ENCODE measurements at regions not wholly inside any gene's neighbourhood (a gene's known extent, or its start where the extent isn't known, plus 50 kb on each side); places are given as distances from the start of the nearest gene placed in this dataset.

DNA sequence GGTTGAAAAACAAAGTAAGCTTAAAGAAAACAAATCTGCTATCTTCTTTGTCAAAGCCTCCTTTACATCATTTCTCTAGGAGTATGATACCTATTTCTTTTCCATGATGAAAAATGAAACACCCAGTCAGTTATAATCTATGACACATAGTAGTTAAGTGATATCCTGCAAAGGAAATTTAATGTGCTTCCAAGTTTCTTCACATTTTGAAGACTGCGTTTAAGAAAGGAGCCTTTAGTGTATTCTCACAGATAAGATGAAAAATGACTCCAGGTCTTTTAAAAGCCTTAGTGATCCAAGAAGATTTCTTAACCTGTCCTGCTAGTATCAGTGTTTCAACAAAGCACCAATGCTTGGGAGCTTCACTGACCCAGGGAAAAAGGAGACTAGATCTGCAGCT is 356.7 kb downstream of the CCDC85A start:
- TF ChIP-seq, protein P1, sequence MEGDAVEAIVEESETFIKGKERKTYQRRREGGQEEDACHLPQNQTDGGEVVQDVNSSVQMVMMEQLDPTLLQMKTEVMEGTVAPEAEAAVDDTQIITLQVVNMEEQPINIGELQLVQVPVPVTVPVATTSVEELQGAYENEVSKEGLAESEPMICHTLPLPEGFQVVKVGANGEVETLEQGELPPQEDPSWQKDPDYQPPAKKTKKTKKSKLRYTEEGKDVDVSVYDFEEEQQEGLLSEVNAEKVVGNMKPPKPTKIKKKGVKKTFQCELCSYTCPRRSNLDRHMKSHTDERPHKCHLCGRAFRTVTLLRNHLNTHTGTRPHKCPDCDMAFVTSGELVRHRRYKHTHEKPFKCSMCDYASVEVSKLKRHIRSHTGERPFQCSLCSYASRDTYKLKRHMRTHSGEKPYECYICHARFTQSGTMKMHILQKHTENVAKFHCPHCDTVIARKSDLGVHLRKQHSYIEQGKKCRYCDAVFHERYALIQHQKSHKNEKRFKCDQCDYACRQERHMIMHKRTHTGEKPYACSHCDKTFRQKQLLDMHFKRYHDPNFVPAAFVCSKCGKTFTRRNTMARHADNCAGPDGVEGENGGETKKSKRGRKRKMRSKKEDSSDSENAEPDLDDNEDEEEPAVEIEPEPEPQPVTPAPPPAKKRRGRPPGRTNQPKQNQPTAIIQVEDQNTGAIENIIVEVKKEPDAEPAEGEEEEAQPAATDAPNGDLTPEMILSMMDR (IDR thresholded peaks at IDR 0.05; ENCODE audit: control insufficient read depth, insufficient read depth, low read depth, low read length, missing control alignments): no peak
- no peak overlapping the region for H3K4me3 ChIP-seq (ENCODE audit: control insufficient read depth, low read depth, low read length)
- no peak for DNase-seq (ENCODE audit: low read depth)

GRCh38 chr2:56540916-56541315 is 357.1 kb downstream of the CCDC85A start:
- no peak overlapping the region for H3K4me3 ChIP-seq (ENCODE audit: control insufficient read depth, low read depth, low read length)
- no peak for DNase-seq (ENCODE audit: low read depth)
- TF ChIP-seq, protein P1 (IDR thresholded peaks at IDR 0.05; ENCODE audit: control insufficient read depth, insufficient read depth, low read depth, low read length, missing control alignments): no peak

- TF ChIP-seq, protein P1 (IDR thresholded peaks at IDR 0.05; ENCODE audit: control insufficient read depth, insufficient read depth, low read depth, low read length, missing control alignments): no peak
- DNase-seq (ENCODE audit: low read depth): no peak
- H3K4me3 ChIP-seq (ENCODE audit: control insufficient read depth, low read depth, low read length): no peak overlapping the region
Observed at GRCh38 chr2:56542213-56542612, 358.4 kb downstream of the CCDC85A start.

DNA sequence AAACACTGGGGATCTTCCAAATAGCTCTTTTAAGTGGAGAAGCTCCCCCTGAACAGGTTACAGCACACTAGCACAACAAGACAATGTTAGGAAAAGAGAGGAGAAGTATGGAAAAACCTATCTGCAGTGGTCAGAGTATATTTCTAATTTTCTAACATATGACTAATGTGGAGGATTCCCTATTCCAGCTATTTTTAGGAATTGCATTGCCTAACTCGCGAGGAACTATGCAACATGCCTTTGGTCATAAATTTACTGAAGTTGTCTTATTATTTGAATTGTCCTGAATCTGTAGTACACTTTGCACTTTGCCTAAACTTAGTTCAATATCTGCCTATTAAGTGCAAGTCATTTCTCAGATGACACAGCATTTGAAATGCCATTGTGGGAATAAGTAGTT is 381.4 kb downstream of the CCDC85A start:
- H3K4me3 ChIP-seq (ENCODE audit: control insufficient read depth, low read depth, low read length): no peak overlapping the region
- TF ChIP-seq, protein P1 (IDR thresholded peaks at IDR 0.05; ENCODE audit: control insufficient read depth, insufficient read depth, low read depth, low read length, missing control alignments): no peak
- DNase-seq (ENCODE audit: low read depth): no peak

- no peak for DNase-seq (ENCODE audit: low read depth)
- TF ChIP-seq, protein P1 (IDR thresholded peaks at IDR 0.05; ENCODE audit: control insufficient read depth, insufficient read depth, low read depth, low read length, missing control alignments): no peak
- H3K4me3 ChIP-seq (ENCODE audit: control insufficient read depth, low read depth, low read length): no peak overlapping the region
Observed at GRCh38 chr2:56571074-56571473, 387.3 kb downstream of the CCDC85A start.

GRCh38 chr2:56576001-56576400 is 392.2 kb downstream of the CCDC85A start:
- H3K4me3 ChIP-seq (ENCODE audit: control insufficient read depth, low read depth, low read length): no peak overlapping the region
- DNase-seq (ENCODE audit: low read depth): no peak
- TF ChIP-seq, protein P1 (IDR thresholded peaks at IDR 0.05; ENCODE audit: control insufficient read depth, insufficient read depth, low read depth, low read length, missing control alignments): no peak

GRCh38 chr2:56580242-56580641 is 396.5 kb downstream of the CCDC85A start:
- H3K4me3 ChIP-seq (ENCODE audit: control insufficient read depth, low read depth, low read length): no peak overlapping the region
- TF ChIP-seq, protein P1 (IDR thresholded peaks at IDR 0.05; ENCODE audit: control insufficient read depth, insufficient read depth, low read depth, low read length, missing control alignments): no peak
- DNase-seq (ENCODE audit: low read depth): no peak

All from AG09309 (cell line).